GM21367 (cell line): ENCODE measurements at regions not wholly inside any gene's neighbourhood (a gene's known extent, or its start where the extent isn't known, plus 50 kb on each side); places are given as distances from the start of the nearest gene placed in this dataset.
"Not testable (repeated sequence)": the region's sequence is repeated elsewhere in the genome, so short reads cannot be mapped to it uniquely, and the experiment has no call there.

ENCODE experiments used
- ATAC-seq: cut with Tn5 transposase; IDR thresholded peaks from one replicate; pipeline ENCODE4 v1.9.1; 2021; ENCODE audit not compliant: unreplicated experiment

GRCh38 chr2:107430006-107430405 is 396.7 kb upstream of the RGPD4 start:
- ATAC-seq, result no peak

GRCh38 chr2:107430596-107431266 is 396.0 kb upstream of the RGPD4 start:
- no peak for ATAC-seq

GRCh38 chr2:107436281-107436680 is 390.4 kb upstream of the RGPD4 start:
- ATAC-seq, result no peak

GRCh38 chr2:107437265-107437664 is 389.4 kb upstream of the RGPD4 start:
- ATAC-seq, result no peak

- no peak for ATAC-seq
These were observed 388.9 kb upstream of the RGPD4 start for GRCh38 chr2:107437807-107438206.

GRCh38 chr2:107448160-107448559 is 378.5 kb upstream of the RGPD4 start:
- ATAC-seq, result no peak

GRCh38 chr2:107461301-107461700 is 365.4 kb upstream of the RGPD4 start:
- no peak for ATAC-seq

- ATAC-seq, result no peak
These were observed 364.5 kb upstream of the RGPD4 start for GRCh38 chr2:107462181-107462580.

GRCh38 chr2:107466241-107466640 is 360.5 kb upstream of the RGPD4 start:
- no peak for ATAC-seq

- no peak for ATAC-seq
These were observed 359.5 kb upstream of the RGPD4 start for GRCh38 chr2:107466984-107467773.

- no peak for ATAC-seq
These were observed 357.2 kb upstream of the RGPD4 start for GRCh38 chr2:107469437-107469995.

GRCh38 chr2:107473150-107473549 is 353.5 kb upstream of the RGPD4 start:
- no peak for ATAC-seq

GRCh38 chr2:107475859-107476258 is 350.8 kb upstream of the RGPD4 start:
- no peak for ATAC-seq

- no peak for ATAC-seq
These were observed 324.2 kb upstream of the RGPD4 start for GRCh38 chr2:107502539-107502938.

GRCh38 chr2:107511970-107512789 is 314.5 kb upstream of the RGPD4 start:
- ATAC-seq, result no peak

GRCh38 chr2:107525406-107525805 is 301.3 kb upstream of the RGPD4 start:
- ATAC-seq, result no peak

- no peak for ATAC-seq
These were observed 297.5 kb upstream of the RGPD4 start for GRCh38 chr2:107529146-107529545.

GRCh38 chr2:107530046-107530445 is 296.6 kb upstream of the RGPD4 start:
- no peak for ATAC-seq

- no peak for ATAC-seq
These were observed 291.8 kb upstream of the RGPD4 start for GRCh38 chr2:107534926-107535325.

GRCh38 chr2:107535905-107536689 is 290.6 kb upstream of the RGPD4 start:
- not testable (repeated sequence) for ATAC-seq
